HEK293T (cell line): ENCODE measurements at regions not wholly inside any gene's neighbourhood (a gene's known extent, or its start where the extent isn't known, plus 50 kb on each side); places are given as distances from the start of the nearest gene placed in this dataset.
"Not testable (repeated sequence)": the region's sequence is repeated elsewhere in the genome, so short reads cannot be mapped to it uniquely, and the experiment has no call there.

Experiments
- CTCF ChIA-PET: fragments of 350-600 bp; formaldehyde crosslinking; extraction: SDS; loops from one replicate; lab custom pipeline; 2021; ENCODE audit warnings: antibody characterized with exemption, inconsistent platforms; lab: Yijun Ruan, JAX
- POLR2A ChIA-PET: fragments of 350-600 bp; formaldehyde crosslinking; extraction: SDS; loops from one replicate; lab custom pipeline; 2020; ENCODE audit warnings: antibody characterized with exemption, inconsistent platforms; lab: Yijun Ruan, JAX
- DNase-seq: peaks from one replicate; pipeline ENCODE4 v3.0.0; 2012; ENCODE audit warnings: mixed read lengths; ENCODE audit errors: extremely low spot score
- ARNT ChIP-seq: fragments of 450-650 bp; IDR thresholded peaks from 2 replicates; pipeline ENCODE4 v1.6.1; 2017; ENCODE audit warnings: mild to moderate bottlenecking
- BHLHE40 ChIP-seq: fragments of 450-650 bp; IDR thresholded peaks from 2 replicates; pipeline ENCODE4 v1.6.1; 2016; ENCODE audit warnings: mild to moderate bottlenecking, moderate library complexity, borderline replicate concordance
- CTBP1 ChIP-seq: fragments of 450-650 bp; IDR thresholded peaks from 2 replicates; pipeline ENCODE4 v1.6.1; 2016; ENCODE audit warnings: borderline replicate concordance
- ELF4 ChIP-seq: fragments of 450-650 bp; IDR thresholded peaks from 2 replicates; pipeline ENCODE4 v1.6.1; 2017; ENCODE audit warnings: antibody characterized with exemption
- FOXA1 ChIP-seq: fragments of 450-650 bp; IDR thresholded peaks from 2 replicates; pipeline ENCODE4 v1.6.1; 2016; ENCODE audit warnings: mild to moderate bottlenecking
- FOXK2 ChIP-seq: fragments of 450-650 bp; IDR thresholded peaks from 2 replicates; pipeline ENCODE4 v1.6.1; 2016; ENCODE audit warnings: mild to moderate bottlenecking
- FOXM1 ChIP-seq: fragments of 450-650 bp; IDR thresholded peaks from 2 replicates; pipeline ENCODE4 v1.6.1; 2017; ENCODE audit warnings: mild to moderate bottlenecking, borderline replicate concordance
- HDGF ChIP-seq: fragments of 450-650 bp; IDR thresholded peaks from 2 replicates; pipeline ENCODE4 v1.6.1; 2017; ENCODE audit warnings: antibody characterized with exemption, borderline replicate concordance
- L3MBTL2 ChIP-seq: fragments of 450-650 bp; conservative IDR thresholded peaks from 2 replicates; pipeline ENCODE4 v1.6.1; 2016; ENCODE audit warnings: mild to moderate bottlenecking
- LEF1 ChIP-seq: fragments of 450-650 bp; IDR thresholded peaks from 2 replicates; pipeline ENCODE4 v1.6.1; 2017; ENCODE audit warnings: mild to moderate bottlenecking, borderline replicate concordance
- NFRKB ChIP-seq: fragments of 450-650 bp; IDR thresholded peaks from 2 replicates; pipeline ENCODE4 v1.6.1; 2016; ENCODE audit warnings: mild to moderate bottlenecking, moderate library complexity
- SP1 ChIP-seq: fragments of 450-650 bp; IDR thresholded peaks from 2 replicates; pipeline ENCODE4 v1.6.1; 2017
- SUZ12 ChIP-seq: fragments of 450-650 bp; IDR thresholded peaks from 2 replicates; pipeline ENCODE4 v1.6.1; 2016; ENCODE audit warnings: mild to moderate bottlenecking
- TARDBP ChIP-seq: fragments of 450-650 bp; IDR thresholded peaks from 2 replicates; pipeline ENCODE4 v1.6.1; 2016
- ZNF384 ChIP-seq: fragments of 450-650 bp; IDR thresholded peaks from 2 replicates; pipeline ENCODE4 v1.6.1; 2016
- TF ChIP-seq, protein P1 (sequence below): fragments of 450-650 bp; IDR thresholded peaks from 2 replicates; pipeline ENCODE4 v1.6.1; 2016

DNA sequence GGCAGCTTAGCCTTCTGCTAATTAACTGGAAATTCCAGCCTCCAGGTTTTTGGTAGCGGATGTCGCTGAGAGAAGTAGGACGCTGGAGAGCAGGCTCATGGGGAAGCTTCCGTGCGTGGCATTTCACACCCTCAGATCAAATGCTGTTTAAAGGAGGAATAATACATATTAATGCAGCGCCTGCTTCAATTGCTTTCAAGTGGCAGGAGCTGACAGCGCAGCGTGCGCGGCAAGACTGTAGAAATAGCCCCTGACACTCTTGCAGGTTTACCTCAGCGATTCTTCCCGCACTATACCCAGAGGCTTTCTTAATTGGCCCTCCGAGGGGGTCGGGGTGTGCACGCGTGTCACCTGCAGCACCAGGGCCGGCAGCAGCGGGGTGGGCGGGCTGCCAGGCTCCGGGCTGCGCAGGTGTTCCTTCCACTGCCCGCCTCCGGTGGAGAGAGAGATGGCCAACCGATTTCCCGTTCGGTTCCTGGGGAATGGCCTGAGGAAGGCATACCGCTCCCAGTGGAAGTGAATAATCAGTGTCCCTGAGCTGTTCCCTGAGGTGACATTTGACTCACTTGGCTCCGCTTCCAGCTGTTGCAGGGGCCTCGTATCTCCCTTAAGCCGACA lies 427.9 kb downstream of the KCTD16 start:
- no peak for DNase-seq
- ChIA-PET POLR2A (no interaction called here), CTCF (no interaction called here)
- no peak for TF ChIP-seq TARDBP
- no peak for TF ChIP-seq L3MBTL2
- TF ChIP-seq, protein P1, sequence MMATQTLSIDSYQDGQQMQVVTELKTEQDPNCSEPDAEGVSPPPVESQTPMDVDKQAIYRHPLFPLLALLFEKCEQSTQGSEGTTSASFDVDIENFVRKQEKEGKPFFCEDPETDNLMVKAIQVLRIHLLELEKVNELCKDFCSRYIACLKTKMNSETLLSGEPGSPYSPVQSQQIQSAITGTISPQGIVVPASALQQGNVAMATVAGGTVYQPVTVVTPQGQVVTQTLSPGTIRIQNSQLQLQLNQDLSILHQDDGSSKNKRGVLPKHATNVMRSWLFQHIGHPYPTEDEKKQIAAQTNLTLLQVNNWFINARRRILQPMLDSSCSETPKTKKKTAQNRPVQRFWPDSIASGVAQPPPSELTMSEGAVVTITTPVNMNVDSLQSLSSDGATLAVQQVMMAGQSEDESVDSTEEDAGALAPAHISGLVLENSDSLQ = no peak
- TF ChIP-seq SP1 = no peak
- no peak for TF ChIP-seq BHLHE40
- no peak for TF ChIP-seq FOXK2
- TF ChIP-seq ELF4 = no peak
- no peak for TF ChIP-seq SUZ12
- no peak for TF ChIP-seq HDGF
- TF ChIP-seq ARNT = no peak
- TF ChIP-seq CTBP1 = no peak
- no peak for TF ChIP-seq ZNF384
- TF ChIP-seq FOXM1 = no peak

- ChIA-PET POLR2A (no interaction called here), CTCF (no interaction called here)
These were observed 425.8 kb downstream of the KCTD16 start for GRCh38 chr5:144596517-144596916.

DNA sequence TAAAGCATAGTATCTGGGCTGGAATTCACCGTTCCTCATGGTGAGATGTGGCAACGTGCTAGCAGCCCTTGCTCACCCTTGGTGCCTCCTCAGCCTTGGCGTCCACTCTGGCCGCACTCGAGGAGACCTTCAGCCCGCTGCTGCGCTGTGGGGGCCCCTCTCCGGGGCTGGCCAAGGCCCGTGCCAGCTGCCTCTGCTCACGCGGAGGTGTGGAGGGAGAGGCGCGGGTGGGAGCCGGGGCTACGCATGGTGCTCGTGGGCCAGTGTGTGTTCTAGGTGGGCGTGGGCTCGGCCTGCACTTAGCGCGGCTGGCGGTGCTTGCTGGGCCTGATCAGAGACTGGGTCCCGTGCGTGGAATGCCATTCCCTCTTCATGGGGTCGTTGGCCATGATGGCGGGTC lies 424.2 kb downstream of the KCTD16 start:
- CTCF ChIA-PET = no interaction called here
- no peak for TF ChIP-seq ARNT
- no peak for DNase-seq
- POLR2A ChIA-PET = no interaction called here

More at GRCh38 chr5:144596517-144596916, 425.8 kb downstream of the KCTD16 start:
- TF ChIP-seq SP1 (no peak), FOXK2 (no peak), FOXA1 (no peak), ZNF384 (no peak), SUZ12 (no peak), BHLHE40 (no peak), TARDBP (no peak), L3MBTL2 (no peak), CTBP1 (no peak), LEF1 (no peak), NFRKB (no peak), ARNT (no peak), ELF4 (no peak), FOXM1 (no peak), HDGF (no peak)
- TF ChIP-seq, protein P1 = no peak
- no peak for DNase-seq

DNA sequence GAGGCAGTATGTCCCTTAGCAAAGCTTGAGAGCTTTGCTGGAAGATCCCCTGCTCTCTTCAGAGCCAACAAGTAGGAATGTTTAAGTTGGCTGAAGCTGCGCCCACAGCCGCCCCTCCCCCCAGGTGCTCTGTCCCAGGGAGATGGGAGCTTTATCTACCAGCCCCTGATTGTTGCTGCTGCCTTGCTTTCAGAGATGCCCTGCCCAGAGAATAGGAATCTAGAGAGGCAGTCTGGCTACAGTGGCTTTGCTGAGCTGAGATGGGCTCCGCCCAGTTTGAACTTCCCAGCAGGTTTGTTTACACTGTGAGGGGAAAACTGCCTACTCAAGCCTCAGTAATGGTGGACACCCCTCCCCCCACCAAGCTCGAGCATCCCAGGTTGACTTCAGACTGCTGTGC lies 423.6 kb downstream of the KCTD16 start:
- CTCF ChIA-PET = interaction anchor here (0.6 kb wide), 1 partner anchor 15 kb away, joined by 3 read pairs; no protein-coding TSS in a partner anchor
- POLR2A ChIA-PET, DNase-seq: not testable (repeated sequence)

- no peak for DNase-seq
- ChIA-PET POLR2A (no interaction called here), CTCF (no interaction called here)
These were observed 415.0 kb downstream of the KCTD16 start for GRCh38 chr5:144585681-144586080.

GRCh38 chr5:144583541-144584449 lies 413.1 kb downstream of the KCTD16 start:
- ChIA-PET CTCF (no interaction called here), POLR2A (no interaction called here)
- DNase-seq = no peak
- TF ChIP-seq FOXM1 (no peak), L3MBTL2 (no peak), LEF1 (no peak), FOXK2 (no peak), SP1 (no peak), HDGF (no peak), ZNF384 (no peak), TARDBP (no peak), ARNT (no peak)
- TF ChIP-seq, protein P1 = no peak

More at GRCh38 chr5:144585681-144586080, 415.0 kb downstream of the KCTD16 start:
- TF ChIP-seq LEF1 (no peak), ARNT (no peak), FOXM1 (no peak), SUZ12 (no peak), CTBP1 (no peak), SP1 (no peak), FOXK2 (no peak), TARDBP (no peak)
- TF ChIP-seq, protein P1 = no peak
